Upper lobe of left lung (tissue), 6 donors: ENCODE measurements at regions not wholly inside any gene's neighbourhood (a gene's known extent, or its start where the extent isn't known, plus 50 kb on each side); places are given as distances from the start of the nearest gene placed in this dataset.

Experiments
- ATAC-seq, 2 donors: fragments of 200-7000 bp; cut with Tn5 transposase; one replicate each; pipeline ENCODE4 v1.9.1; 2022; ENCODE audit warnings: mild to moderate bottlenecking in 2 of 2, moderate library complexity in 2 of 2; ENCODE audit not compliant: low FRiP score in 2 of 2
- DNase-seq, 2 donors: peaks; one replicate each; pipeline ENCODE4 v3.0.0-alpha.2; 2019 to 2020
- H3K27ac ChIP-seq, 4 donors: fragments of 200-600 bp; sonication (generic); one replicate each; pipeline ENCODE4 v1.5.1; 2016 to 2019
- H3K27me3 ChIP-seq, 4 donors: fragments of 200-600 bp; sonication (generic); one replicate each; pipeline ENCODE4 v1.5.1; 2017 to 2019
- H3K36me3 ChIP-seq, 4 donors: fragments of 200-600 bp; sonication (generic); one replicate each; pipeline ENCODE4 v1.5.1; 2016 to 2019
- H3K4me1 ChIP-seq, 4 donors: fragments of 200-600 bp; sonication (generic); one replicate each; pipeline ENCODE4 v1.5.1; 2018 to 2019
- H3K4me3 ChIP-seq, 4 donors: fragments of 200-600 bp; sonication (generic); one replicate each; pipeline ENCODE4 v1.5.1; 2017 to 2019; ENCODE audit warnings: mild to moderate bottlenecking in 2 of 4, moderate library complexity in 1 of 4
- H3K9me3 ChIP-seq, 4 donors: fragments of 200-600 bp; sonication (generic); one replicate each; pipeline ENCODE4 v1.5.1; 2018 to 2019
- CTCF ChIP-seq, 6 experiments: fragments of 450-650 bp in 4 of 6; fragments of 200-600 bp in 2 of 6; sonication (generic) in 2 of 6; IDR thresholded peaks; one replicate each; pipeline ENCODE4 v1.5.1; 2016 to 2019; ENCODE audit warnings: antibody characterized with exemption in 6 of 6
- EP300 ChIP-seq, 4 donors: sonication (generic); formaldehyde crosslinking; IDR thresholded peaks; one replicate each; pipeline ENCODE4 v1.5.1; 2017; ENCODE audit warnings: antibody characterized with exemption in 4 of 4, control low read depth in 2 of 4
- POLR2A ChIP-seq, 4 donors: fragments of 450-650 bp; IDR thresholded peaks; one replicate each; pipeline ENCODE4 v1.5.1; 2016 to 2017; ENCODE audit warnings: antibody characterized with exemption in 4 of 4, mild to moderate bottlenecking in 2 of 4
- POLR2AphosphoS5 ChIP-seq, 2 donors: sonication (generic); formaldehyde crosslinking; IDR thresholded peaks; one replicate each; pipeline ENCODE4 v1.5.1; 2017; ENCODE audit warnings: antibody characterized with exemption in 2 of 2
- WGBS, 2 donors: methylation state at CpG; one replicate each; pipeline ENCODE4 v1.1.5; 2017 to 2018; 5-methylcytosine and 5-hydroxymethylcytosine counted together
- donor health status: DM: no; HTN: no; CAD: no; lungs with moderate emphysema.
- donor health status: DM: no; HTN: yes; CAD: no; lungs with severe emphysema.

DNA sequence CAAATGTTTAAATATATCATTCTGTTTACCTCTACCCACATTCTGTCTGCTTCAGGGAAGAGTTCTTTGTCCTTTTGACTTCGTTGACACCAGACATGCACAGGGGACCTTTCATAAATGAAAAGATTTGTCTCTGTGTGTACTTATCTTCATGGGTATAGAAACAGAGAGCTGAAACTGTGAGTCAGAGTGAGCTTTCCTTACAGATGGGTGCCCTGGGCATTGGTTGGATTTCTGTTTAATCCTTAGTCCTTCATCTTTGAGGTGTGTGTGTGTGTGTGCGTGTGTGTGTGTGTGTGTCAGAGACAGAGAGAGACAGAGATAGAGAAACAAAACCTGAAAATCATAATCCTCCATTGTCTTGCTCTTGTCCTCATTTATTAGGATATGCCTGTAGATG, 517.4 kb downstream of the TUSC7 start:
- Histone ChIP-seq H3K27me3 (no peaks in the 10 kb centered on the region), H3K27ac (no peak overlapping the region), H3K4me3 (no peak overlapping the region), H3K36me3 (no peaks in the 10 kb centered on the region), H3K4me1 (no peaks in the 10 kb centered on the region), H3K9me3 (no peaks in the 10 kb centered on the region)
- DNase-seq, result no peak
- ATAC-seq, result no peak
- TF ChIP-seq EP300 (IDR thresholded peaks at IDR 0.05) (no peak), POLR2A (IDR thresholded peaks at IDR 0.05) (no peak), CTCF (IDR thresholded peaks at IDR 0.05) (no peak), POLR2AphosphoS5 (IDR thresholded peaks at IDR 0.05) (no peak)
- 57 to 64% methylated on average over 2 of the region's 2 CpGs for WGBS, 2 donors

- no peak for ATAC-seq
- Histone ChIP-seq H3K27me3 (no peaks in the 10 kb centered on the region), H3K36me3 (no peaks in the 10 kb centered on the region), H3K4me1 (no peaks in the 10 kb centered on the region), H3K27ac (no peak overlapping the region), H3K9me3 (no peaks in the 10 kb centered on the region), H3K4me3 (no peak overlapping the region)
- no peak for DNase-seq
- WGBS, 2 donors, result 65 to 67% methylated on average over 1 of the region's 1 CpG
- TF ChIP-seq POLR2A (IDR thresholded peaks at IDR 0.05) (no peak), CTCF (IDR thresholded peaks at IDR 0.05) (no peak), EP300 (IDR thresholded peaks at IDR 0.05) (no peak), POLR2AphosphoS5 (IDR thresholded peaks at IDR 0.05) (no peak)
Measured at GRCh38 chr3:117228466-117228865, 518.9 kb downstream of the TUSC7 start.

DNA sequence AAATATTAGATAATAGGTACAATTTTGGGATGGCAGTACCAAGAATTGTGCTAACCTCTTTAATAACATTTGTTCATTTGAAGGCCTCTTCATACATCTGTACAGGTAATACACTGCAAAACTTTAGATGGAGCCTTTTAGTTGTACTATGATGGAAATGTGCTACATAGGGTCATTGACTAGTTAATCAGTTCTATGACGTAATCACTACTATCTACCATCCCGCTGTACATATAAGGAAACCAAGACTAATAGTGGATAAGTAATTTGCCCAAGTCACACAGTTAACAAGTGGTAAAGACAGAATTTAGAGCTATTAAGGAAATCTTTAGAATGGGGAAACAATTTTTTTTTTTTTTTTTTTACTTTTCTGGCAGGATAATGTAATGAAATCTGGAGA, 521.3 kb downstream of the TUSC7 start:
- Histone ChIP-seq H3K9me3 (no peaks in the 10 kb centered on the region), H3K36me3 (no peaks in the 10 kb centered on the region), H3K27ac (no peak overlapping the region), H3K4me1 (no peaks in the 10 kb centered on the region), H3K4me3 (no peak overlapping the region), H3K27me3 (no peaks in the 10 kb centered on the region)
- 89 to 97% methylated on average over 2 of the region's 2 CpGs for WGBS, 2 donors
- TF ChIP-seq POLR2AphosphoS5 (IDR thresholded peaks at IDR 0.05), result no peak
- TF ChIP-seq CTCF (IDR thresholded peaks at IDR 0.05), result no peak
- no peak for TF ChIP-seq POLR2A (IDR thresholded peaks at IDR 0.05)
- no peak for TF ChIP-seq EP300 (IDR thresholded peaks at IDR 0.05)
- no peak for DNase-seq
- ATAC-seq, result no peak

DNA sequence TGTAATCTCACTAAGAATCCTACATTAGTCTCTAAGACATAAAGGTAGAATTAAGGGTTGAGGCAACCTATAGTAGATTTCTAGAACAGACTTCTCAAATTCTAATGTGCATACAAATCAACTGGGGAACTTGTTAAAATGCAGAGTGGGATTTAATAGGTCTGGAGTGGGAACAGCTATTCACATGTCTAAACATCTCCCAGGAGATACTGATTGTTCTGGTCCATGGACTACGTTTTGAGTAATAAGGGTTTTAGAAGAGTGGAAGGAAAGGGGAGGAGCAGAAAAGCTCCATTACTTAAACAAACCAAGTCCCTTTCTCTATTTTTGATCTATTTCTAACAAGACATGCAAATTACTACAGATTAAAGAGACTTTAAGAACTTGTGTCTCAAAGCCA, 524.8 kb downstream of the TUSC7 start:
- 20 to 21% methylated on average over 1 of the region's 1 CpG for WGBS, 2 donors
- Histone ChIP-seq H3K9me3 (no peaks in the 10 kb centered on the region), H3K27ac (no peak overlapping the region), H3K36me3 (no peaks in the 10 kb centered on the region), H3K4me1 (no peaks in the 10 kb centered on the region), H3K4me3 (no peak overlapping the region), H3K27me3 (no peaks in the 10 kb centered on the region)
- no peak for TF ChIP-seq POLR2A (IDR thresholded peaks at IDR 0.05)
- no peak for TF ChIP-seq EP300 (IDR thresholded peaks at IDR 0.05)
- TF ChIP-seq POLR2AphosphoS5 (IDR thresholded peaks at IDR 0.05), result no peak
- no peak for TF ChIP-seq CTCF (IDR thresholded peaks at IDR 0.05)
- ATAC-seq (no peak), DNase-seq (no peak)

GRCh38 chr3:117235304-117235703, 525.7 kb downstream of the TUSC7 start:
- WGBS, 2 donors, result 85 to 86% methylated on average over 1 of the region's 1 CpG

More at GRCh38 chr3:117235304-117235703, 525.7 kb downstream of the TUSC7 start:
- Histone ChIP-seq H3K9me3 (no peaks in the 10 kb centered on the region), H3K4me3 (no peak overlapping the region), H3K27me3 (no peaks in the 10 kb centered on the region), H3K36me3 (no peaks in the 10 kb centered on the region), H3K27ac (no peak overlapping the region), H3K4me1 (no peaks in the 10 kb centered on the region)
- TF ChIP-seq EP300 (IDR thresholded peaks at IDR 0.05), result no peak
- TF ChIP-seq POLR2AphosphoS5 (IDR thresholded peaks at IDR 0.05), result no peak
- no peak for TF ChIP-seq CTCF (IDR thresholded peaks at IDR 0.05)
- no peak for TF ChIP-seq POLR2A (IDR thresholded peaks at IDR 0.05)
- ATAC-seq (no peak), DNase-seq (no peak)
